GM19035 (cell line): ENCODE measurements at regions not wholly inside any gene's neighbourhood (a gene's known extent, or its start where the extent isn't known, plus 50 kb on each side); places are given as distances from the start of the nearest gene placed in this dataset.

Experiments used
- ATAC-seq: cut with Tn5 transposase; IDR thresholded peaks from one replicate; pipeline ENCODE4 v1.9.1; 2021; ENCODE audit not compliant: unreplicated experiment

DNA sequence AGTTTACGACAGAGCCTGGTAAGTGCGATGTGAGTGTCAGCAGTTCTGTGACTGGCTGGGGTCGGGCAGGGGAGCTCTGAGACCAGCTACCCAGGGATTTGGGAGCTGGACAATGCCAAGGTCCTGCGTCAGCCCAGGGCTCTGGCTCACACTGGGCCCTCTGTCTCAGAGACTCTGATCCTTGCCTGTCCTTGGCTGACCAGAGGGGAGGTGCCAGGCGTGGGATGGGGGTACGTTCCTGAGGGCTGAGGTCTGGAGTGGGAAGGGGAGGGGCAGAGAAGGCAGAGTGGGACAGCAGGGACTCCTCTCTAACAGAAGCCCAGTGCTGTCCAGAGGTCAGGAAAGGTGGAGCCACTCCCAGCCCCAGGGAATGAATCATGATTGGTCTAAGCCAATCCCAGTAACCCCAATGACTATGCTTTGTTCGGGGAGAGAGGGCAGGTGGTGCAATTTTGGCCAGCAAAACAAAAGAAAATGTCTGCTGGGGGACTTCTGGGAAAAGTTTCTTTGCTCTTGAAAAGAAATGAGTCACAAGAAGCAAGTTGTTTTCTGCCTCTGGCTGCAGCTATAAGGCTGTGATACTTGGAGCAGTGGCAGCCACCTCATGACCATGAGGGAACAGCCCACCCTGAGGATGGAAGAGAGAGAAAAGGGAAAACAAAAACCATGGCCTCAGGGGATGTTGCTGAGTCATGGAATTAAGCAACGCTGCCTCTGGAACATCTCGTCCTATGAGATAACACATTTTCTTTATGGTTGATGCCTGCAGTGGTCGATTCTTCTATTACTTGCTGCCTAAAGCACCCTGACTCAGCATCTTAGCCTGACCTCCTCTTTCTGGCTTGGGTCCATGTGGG, 108.3 kb downstream of the CHST1 start:
- no peak for ATAC-seq

DNA sequence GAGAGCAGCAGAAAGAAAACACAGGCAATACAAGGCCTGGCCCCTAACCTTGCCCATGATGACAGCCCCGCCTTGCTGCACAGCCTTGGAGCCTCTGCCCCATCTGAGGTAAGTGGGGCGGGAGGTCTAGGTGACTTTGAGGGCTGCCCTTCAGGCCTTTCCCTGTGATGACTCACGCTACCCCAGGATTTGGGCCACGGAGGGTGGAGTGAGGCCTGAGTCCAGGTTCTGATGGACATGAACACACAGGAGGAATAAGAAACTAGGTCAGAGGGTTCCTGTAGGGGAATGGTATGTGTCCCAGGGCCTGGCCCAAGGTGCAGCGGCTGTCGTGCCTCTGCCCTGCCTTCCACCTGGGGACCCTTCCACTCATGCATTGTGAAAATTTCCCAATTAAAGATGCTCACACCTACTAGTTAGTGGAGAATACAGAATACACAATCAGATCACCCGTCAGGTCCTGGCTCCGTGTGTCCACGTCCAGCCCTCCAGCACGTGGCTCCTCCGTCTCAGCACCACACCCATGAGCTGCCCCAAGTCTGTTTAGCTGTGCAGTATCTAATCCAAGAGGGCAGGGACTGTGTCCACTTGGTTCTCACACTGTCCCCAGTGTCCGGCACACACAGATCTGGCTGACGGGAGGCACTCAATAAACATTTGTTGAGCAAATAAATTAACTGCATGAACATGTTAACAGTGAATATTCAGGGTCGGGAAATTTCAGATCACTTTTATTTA, 111.0 kb downstream of the CHST1 start:
- no peak for ATAC-seq

DNA sequence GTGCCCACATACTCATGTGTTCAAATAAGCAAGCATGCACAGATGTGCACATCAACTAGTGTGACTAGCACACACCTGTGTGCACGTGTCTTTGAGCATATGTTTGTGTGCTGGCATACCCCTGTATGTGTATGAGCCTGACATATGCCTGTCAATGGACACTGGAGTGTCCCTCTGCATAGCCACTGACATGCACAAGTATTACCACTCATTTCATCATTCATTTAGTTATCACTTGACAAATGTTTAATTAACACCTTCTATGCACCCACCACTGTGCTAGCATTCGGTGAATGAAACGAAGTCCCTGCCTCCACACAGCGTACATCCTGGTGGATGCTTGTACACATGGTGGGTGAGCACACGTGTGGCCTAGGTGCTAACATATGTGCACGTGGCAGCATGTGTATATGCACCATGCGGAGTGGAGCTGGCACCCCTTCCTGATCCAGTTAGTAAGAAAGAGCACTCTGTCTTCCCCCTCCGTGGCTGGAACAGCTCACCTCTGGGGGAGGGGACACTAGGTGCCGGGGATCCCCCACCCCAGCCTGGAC, 112.0 kb downstream of the CHST1 start:
- ATAC-seq = no peak

DNA sequence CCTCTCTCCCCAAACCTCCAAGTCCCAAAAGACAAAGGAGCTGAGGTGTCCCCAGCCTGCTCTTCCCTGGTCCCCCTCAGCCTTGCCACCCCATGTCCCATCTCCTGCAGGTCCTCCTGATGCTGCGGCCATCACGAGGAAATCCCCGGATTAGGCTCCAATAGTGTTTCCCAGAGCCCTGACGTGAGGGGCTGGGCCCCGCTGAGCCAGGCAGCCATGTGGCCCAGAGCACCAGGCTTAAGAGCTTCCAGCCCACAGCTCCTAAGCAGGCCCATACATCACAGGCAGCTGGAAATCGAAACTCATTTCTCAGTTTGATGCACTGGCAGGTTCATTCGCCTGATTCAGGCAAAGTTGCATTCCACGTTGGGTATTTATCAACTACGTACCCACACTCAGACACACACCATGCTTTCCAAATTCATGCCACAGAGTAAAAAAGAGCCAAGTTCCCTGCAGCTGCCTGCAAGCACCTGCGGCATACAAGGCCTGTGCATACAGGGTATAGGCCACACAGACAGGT, 114.2 kb downstream of the CHST1 start:
- ATAC-seq = no peak

DNA sequence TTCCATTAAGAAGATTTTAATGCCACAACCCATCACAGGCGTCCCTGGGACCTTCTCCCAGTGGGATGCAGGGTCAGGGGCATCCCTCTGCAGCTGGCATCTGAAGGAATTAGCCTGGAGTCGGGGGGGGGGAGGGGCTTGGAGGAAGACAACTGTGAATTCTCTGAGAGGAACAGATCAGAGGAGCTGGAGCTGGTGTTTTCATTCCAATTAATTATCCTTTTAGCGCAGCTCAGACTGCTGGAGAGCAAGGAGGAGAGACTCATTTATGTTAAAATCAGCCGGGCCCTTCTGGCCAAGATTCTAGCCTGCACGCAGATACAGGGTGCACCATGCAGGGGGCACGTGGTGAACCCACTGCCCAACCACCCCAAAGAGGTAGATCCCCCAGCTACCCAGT, 116.2 kb downstream of the CHST1 start:
- no peak for ATAC-seq

DNA sequence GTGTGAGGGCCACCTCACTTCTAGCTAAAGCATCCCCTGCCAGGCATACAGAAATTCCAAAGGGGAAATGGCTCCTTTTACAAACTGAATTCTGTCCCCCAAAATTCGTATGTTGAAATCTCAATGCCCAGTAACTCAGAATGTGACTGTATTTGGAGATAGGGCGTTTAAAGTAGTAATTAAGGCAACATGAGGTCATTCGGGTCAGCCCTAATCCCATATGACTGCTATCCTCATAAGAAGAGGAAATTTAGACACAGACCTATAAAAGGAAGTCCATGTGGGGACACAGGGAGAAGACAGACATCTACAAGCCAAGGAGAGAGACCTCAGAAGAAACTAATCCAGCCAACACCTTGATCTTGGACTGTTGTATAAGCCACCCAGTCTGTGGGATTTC, 119.1 kb downstream of the CHST1 start:
- ATAC-seq = no peak

DNA sequence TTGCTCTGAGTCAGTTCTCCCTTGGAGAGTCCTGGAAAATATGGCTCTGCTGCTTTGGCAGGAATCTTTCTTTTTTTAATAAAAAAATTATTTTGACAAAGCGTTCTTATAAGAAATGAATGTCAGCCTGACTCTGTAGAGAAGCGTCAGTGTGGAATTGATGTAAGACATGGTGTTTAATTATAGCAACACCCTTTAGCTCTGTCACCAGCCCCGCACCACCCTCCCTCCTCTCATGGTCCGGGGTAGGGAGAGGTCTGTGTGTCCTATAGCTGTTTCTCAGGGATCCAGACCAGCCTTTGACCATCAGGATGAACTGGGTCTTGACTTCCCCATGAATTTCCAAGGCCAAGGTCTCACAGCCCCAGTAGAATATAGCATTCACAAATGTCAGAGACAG, 120.6 kb downstream of the CHST1 start:
- no peak for ATAC-seq

DNA sequence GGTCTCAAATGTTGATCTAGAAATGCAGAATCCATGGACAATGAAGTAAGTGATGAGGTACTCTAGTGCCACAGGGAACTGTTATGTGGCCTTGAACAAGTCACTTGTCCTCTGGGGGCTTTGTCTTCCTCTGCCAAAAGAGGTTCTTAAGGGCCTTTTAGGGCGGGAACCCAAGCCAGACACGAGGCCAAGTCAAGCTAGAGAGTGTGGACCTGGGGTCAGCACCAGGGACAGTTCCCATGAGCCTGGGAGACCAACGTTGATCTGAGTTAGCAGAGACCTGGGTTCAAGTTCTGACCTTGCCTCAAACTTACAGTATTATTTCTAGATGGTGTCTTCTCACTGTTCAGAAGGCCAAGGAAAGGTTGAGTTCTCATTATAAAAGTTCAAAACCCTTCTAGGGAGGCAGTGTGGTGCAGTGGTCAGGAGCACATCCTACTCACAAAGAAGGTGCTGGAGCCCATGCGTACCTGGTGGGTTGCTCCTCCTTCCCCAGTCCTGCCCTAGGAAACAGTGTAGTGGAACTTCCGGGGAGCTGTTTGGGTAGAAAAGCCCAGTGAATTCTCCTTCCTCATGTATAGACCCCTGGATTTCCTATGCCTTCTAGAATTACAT, 121.5 kb downstream of the CHST1 start:
- ATAC-seq = no peak

DNA sequence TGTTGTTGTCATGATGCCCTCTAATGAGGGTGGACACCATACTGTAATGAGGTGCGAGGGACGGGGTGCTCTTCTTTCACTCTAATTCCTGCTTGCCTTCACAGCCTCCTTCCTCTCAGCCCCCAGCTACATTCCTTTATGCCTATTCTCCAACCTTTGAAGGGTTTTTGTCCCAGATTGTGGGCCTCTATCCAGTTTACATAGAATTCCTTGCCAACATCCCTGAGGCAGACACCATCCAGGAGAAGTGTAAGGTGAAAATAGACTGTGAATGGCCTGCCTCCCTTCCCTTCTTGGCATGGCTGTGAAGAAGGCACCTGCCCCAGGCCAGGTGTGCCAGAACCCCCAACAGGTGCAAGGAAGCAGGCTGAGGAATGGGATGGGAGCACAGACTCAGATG, 122.3 kb downstream of the CHST1 start:
- no peak for ATAC-seq

DNA sequence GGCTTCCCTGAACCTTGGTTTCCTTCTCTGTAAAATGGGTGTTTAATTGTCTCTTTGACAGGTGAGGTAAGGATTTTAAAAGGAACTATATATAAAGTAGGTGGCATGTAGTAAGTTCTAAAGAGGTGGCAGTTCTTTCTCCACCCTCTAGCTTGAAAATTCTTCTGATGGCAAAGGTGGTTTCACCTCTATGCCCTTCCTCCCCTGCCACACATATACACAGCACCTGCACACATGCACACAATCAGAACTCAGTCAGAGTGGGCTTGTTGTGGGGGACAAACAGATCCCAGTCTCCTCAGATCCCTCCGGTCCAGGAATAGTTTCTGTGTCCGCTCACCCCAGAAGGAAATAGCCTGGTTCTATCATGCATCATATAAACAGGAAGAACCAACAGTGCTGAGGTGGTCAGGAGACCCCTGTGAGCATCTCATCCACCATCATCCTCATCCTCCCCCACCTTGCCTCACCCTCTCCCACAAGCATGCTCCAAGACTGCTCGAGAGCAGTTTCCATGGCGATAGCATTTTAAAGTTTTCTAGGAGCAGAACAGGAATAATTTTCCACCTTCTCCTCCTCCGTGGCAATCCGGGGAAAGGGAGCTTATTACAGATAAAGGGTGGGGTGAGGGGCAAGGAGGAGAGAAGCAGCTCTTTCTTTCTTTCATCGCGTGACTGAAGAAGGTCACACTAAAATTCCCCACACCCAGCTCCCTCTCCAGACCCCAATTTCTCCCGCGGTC, 123.6 kb downstream of the CHST1 start:
- no peak for ATAC-seq

DNA sequence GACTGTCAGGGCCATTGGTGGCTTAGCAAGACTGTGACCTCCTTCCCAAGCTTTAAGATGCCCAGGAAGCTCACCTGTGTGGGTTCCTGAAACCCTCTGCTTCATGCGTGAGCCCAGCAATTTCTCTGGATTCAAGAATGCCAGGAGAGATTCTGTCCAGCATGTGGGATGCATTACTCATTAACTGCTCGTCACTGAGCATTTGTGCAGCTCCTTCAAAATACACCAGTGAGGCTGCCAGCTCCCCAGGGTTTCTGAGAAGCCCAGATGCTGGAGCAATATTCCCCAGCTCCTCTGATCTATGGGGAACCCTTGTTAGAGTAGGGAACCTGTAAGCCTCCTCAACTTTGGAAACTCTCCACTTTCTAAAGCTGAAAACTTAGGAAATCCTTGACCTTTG, 126.5 kb downstream of the CHST1 start:
- ATAC-seq = no peak

DNA sequence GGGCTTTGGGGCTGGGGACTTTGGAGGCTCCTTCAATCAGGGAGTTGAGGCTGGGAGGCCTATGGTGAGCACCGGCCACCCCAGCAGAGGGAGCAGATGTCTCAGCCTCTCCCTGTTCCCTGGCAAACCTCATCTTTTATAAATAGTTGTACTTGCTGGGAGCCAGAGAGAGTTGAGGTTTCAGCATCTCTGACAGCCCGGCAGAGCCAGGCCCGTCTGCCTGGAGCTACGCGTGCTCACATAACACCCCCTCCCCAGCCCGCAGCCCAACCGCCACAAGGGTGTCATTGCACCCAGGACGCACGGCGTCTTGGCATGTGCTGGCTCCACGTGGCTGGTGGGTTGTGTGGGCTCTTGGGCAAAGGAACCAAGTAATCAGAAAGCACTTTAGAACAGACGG, 127.1 kb downstream of the CHST1 start:
- ATAC-seq = no peak

DNA sequence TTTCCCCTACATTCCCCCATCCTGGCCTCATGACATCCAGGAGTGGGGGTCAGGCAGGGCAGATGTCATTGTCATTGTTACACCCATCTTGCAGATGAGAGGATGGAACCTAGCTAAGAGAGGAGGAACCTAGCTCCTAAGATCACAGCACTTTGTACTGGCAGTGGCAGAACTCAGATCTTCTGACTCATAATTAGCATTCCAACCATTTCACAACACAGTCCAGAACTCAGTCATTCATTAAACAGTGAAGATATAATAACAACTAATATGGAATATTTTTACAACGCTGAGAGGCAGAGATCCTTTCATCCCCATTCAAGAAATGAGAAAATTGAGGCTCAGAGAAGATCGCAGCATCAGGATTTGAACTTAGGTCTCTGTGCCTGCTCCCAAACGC, 127.8 kb downstream of the CHST1 start:
- ATAC-seq = no peak

DNA sequence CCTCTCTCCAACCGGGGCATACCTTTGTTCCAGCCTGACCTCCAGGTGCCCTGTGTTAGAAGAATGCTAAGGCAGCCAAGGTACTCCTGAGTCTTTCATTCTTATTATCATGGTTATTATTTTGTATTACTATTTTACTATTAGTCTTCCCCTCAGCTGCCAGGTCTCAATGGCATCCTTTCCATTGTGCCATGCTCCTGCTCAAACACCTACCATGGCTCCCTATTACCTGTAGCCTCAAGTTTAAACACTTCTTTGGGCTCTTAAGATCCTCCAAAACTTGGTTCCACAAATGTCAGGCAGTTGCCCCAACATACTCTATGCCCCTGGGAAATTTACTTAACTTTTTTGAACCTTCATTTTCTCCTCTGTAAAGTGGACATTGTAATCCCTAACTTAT, 130.4 kb downstream of the CHST1 start:
- no peak for ATAC-seq

DNA sequence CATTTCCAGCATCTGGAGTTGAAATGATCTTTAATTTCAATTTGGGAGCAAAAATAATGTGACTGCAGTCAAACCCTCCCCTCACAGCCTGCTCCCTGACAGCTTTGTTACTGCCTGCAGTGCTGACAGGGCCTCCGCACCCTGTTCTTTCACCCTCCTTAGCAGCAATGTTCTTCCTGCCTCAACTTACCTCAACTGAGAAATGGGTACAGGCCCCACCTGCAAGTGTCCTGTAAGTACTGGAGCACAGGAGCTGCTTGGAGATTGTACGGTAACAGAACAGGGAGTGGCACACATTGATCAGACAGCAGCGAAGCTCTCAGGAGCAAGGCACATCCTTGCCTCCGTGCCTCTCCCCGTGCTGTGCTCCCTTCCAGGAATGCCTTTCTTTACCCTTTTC, 131.3 kb downstream of the CHST1 start:
- no peak for ATAC-seq

DNA sequence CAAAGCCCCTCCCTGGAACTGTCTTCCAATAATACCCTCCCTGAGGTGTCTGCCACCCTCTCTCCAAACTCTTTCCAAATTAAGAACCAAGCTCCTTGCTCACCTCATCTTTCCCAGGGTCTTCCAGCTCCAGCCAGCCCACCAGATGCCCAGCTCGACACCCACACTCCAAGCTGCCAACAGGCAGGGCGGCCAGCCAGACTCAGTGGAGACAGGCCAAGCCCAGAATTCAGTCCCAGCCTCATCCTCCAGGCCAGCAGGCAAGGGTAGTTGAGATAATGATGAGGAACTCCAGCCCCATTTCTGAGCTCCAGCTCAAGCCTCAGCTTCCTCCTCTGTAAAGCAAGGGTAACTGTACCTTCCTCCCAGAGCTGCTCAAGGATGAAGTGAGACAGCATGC, 132.9 kb downstream of the CHST1 start:
- ATAC-seq = no peak

DNA sequence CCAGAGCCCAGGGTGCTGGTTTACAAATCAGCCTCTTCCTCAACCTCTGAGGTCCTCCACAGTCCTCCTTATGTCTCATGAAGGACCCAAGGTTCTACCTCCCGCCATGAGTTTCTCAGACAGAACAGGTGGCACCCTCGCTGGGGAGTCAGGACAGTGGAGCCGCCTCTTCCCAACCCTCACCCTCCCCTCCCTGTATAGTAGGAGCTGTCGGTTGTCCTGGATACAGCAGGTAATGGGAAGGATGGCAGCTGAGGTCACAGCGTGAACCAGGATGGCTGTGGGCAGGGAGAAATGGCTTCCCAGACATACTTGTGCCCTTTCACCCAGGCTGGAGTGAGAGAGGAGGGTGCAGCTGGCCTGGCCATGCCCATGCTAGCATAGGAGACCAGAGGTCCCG, 134.6 kb downstream of the CHST1 start:
- ATAC-seq = no peak

DNA sequence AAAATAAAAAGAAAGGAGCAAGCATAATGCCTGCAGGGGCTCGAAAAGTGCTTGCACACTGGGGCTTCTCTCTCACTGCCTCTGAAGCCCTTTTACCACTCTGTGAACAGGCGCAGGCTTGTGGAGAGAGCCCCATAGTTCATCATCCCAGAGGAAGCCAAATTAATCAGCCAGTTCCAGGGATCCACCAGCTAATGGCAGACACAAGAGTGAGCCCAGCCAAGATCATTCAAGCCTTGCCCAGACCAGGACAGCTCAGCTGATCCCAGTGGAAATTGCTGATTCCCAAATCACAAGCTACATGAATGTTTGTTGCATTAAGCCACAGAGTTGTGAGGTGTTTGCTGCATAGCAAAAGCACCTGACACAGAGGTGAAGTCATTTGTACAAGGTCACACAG, 135.3 kb downstream of the CHST1 start:
- ATAC-seq = no peak

DNA sequence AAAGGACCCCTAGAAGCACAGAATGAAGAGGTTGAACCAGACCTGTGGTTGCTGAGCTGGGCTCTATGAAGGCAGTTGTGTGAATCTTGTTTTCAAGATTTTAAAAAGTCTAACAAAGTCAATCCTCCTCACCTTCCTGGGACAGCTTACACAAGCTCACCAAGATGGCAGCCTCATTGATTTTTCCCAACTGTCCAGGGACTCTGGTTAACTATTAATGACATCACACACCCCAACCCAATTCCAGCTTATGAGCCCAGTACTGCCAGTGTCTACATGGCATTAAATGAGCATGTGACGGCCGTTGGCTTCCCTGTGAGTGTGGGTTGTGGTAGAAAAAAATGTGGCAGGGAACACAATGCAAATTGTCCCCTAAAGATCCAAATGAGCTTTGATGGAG, 137.0 kb downstream of the CHST1 start:
- ATAC-seq = no peak

DNA sequence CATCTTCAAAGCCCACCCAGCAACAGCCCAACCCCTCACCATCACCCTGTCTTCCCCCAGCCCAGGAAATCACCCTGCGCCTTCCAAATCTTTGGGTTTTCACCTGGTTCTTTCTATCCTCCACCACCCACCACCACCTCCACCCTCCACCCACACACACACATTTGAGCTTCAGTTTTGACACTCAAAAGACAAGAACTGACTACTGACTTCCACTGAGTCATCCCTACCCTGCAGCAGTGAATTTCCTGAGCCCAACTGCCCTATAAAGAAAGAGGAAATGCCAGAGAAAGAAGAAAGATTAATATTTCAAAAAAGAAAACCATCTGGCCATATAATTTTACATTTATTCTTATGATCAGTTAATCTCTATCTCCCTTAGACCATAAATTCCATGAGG, 137.5 kb downstream of the CHST1 start:
- ATAC-seq = no peak

DNA sequence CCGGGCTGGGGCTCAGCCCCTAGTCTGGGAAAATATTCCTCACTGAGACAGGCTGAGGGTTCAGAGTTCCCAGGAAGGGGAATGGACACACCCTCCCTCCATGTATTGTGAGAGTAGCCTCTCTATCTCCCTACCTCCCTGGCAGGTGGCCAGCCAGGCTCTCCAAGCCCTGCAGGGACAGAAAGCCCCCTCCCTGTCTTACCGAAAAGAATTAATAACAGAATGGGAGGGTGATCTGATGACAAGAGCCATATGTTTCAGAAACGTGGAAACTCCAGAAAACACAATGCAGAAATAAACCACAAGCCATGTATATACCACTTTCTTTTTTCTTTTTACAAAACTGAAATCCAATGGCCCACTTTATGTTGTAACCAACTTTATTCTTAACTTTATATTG, 140.0 kb downstream of the CHST1 start:
- ATAC-seq = no peak
